GM12875 (cell line): ENCODE measurements at regions not wholly inside any gene's neighbourhood (a gene's known extent, or its start where the extent isn't known, plus 50 kb on each side); places are given as distances from the start of the nearest gene placed in this dataset.

Source experiments
- H3K4me3 ChIP-seq: one replicate; pipeline ENCODE4 v1.5.1; 2011; ENCODE audit warnings: low read depth, low read length, control low read depth
- TF ChIP-seq, protein P1 (sequence below): IDR thresholded peaks from 2 replicates; pipeline ENCODE4 v1.5.1; 2011; ENCODE audit warnings: low read depth, mild to moderate bottlenecking, control low read depth, inconsistent platforms, low read length, moderate library complexity, borderline replicate concordance; ENCODE audit not compliant: insufficient read depth

- TF ChIP-seq, protein P1, sequence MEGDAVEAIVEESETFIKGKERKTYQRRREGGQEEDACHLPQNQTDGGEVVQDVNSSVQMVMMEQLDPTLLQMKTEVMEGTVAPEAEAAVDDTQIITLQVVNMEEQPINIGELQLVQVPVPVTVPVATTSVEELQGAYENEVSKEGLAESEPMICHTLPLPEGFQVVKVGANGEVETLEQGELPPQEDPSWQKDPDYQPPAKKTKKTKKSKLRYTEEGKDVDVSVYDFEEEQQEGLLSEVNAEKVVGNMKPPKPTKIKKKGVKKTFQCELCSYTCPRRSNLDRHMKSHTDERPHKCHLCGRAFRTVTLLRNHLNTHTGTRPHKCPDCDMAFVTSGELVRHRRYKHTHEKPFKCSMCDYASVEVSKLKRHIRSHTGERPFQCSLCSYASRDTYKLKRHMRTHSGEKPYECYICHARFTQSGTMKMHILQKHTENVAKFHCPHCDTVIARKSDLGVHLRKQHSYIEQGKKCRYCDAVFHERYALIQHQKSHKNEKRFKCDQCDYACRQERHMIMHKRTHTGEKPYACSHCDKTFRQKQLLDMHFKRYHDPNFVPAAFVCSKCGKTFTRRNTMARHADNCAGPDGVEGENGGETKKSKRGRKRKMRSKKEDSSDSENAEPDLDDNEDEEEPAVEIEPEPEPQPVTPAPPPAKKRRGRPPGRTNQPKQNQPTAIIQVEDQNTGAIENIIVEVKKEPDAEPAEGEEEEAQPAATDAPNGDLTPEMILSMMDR: no peak
- no peak overlapping the region for H3K4me3 ChIP-seq
Observed at GRCh38 chr17:70468661-70469060, 299.3 kb downstream of the KCNJ2 start.

DNA sequence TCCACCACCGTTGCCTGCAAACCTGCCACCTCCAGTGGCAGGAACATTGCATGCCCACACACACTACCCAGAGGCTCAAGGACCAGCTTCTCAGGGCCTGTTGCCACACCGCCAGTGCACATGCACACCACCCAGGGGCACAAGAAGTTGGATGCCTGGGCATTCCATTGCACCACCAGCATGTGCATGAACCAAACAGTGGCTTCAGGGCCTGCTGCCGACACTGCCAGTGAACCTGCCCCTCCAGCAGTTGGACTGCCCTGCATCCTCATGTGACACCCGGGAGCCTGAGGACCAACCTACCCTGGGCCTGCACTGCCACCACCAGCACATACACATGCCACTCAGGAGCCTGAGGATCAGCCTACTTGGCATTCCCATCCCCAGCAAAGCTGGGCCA, 303.7 kb downstream of the KCNJ2 start:
- TF ChIP-seq, protein P1: no peak

GRCh38 chr17:70476368-70476767, 307.0 kb downstream of the KCNJ2 start:
- TF ChIP-seq, protein P1: no peak
- no peak overlapping the region for H3K4me3 ChIP-seq

More for the DNA sequence above, 303.7 kb downstream of the KCNJ2 start:
- H3K4me3 ChIP-seq: no peak overlapping the region

DNA sequence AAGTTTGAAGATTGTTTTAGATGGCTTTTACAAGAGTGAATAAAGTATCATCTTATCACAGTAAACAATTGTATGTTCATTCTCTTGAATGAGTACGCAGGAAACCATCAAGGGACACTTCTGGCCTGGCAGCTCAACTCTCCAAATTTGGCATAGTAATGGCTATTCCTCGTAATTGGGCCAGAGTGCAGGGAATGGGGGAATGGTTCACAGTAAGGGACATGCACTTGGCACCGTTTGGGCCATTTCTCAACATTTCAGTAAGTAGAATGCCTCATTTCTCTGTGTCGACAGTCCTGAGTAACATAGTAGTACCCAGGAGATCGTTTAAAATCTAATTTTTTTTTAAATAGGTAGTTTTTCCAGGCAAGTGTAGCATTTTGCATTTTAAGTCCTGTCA, 309.6 kb downstream of the KCNJ2 start:
- TF ChIP-seq, protein P1: no peak
- no peak overlapping the region for H3K4me3 ChIP-seq

DNA sequence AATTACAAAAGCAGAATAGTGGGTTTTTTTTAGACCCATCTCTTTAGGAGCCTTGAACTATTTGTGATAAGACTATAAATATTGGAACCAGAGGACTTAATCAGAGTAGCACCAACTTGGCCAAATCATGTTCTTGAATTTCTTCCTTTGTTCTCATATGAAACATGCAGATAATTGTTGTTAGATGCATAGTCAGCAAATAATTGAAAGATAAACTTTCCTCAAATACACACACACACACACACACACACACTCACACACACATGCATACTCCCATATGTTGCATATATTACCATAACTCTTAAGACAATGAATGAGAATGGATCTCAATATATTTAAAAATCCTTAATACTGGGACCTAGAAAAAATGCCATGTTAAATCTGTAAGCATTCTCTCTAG, 310.4 kb downstream of the KCNJ2 start:
- TF ChIP-seq, protein P1: no peak
- no peak overlapping the region for H3K4me3 ChIP-seq

GRCh38 chr17:70483624-70484023, 314.3 kb downstream of the KCNJ2 start:
- TF ChIP-seq, protein P1: no peak
- H3K4me3 ChIP-seq: no peak overlapping the region

DNA sequence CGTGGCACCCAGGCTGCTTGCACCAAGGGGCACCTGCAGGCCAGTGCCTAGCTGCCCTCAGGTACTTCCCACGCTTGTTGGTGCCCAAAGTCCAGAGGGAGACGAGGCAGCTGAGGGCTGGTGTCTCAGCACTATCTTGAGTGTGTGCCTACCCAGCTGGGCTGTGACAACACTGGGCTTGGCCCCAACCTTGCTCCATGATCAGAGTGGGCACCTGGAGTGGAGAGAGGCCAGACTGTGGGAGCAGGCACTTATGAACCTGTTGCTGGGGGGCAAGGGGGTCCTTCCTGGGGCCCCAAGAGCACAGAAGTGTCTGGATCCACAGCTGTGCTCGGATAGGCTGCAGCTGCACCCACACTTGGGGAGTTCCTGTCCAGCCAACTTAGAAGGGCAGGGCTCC, 314.7 kb downstream of the KCNJ2 start:
- TF ChIP-seq, protein P1: no peak
- no peak overlapping the region for H3K4me3 ChIP-seq
